MM.1S (cell line): ENCODE measurements at regions not wholly inside any gene's neighbourhood (a gene's known extent, or its start where the extent isn't known, plus 50 kb on each side); places are given as distances from the start of the nearest gene placed in this dataset.

Experiments used
- DNase-seq: peaks from one replicate; pipeline ENCODE4 v3.0.0-alpha.2; 2015
- H2AFZ ChIP-seq: fragments of 300-600 bp; sonication (generic); 2 replicates; pipeline ENCODE4 v1.6.0; 2016; ENCODE audit warnings: antibody characterized with exemption, low read length
- H3F3A ChIP-seq: fragments of 300-600 bp; sonication (generic); 2 replicates; pipeline ENCODE4 v1.6.1; 2016; ENCODE audit warnings: mild to moderate bottlenecking, antibody characterized with exemption, low read length, moderate library complexity, mixed read lengths; ENCODE audit not compliant: insufficient read depth
- H3K27ac ChIP-seq: fragments of 300-600 bp; sonication (generic); 2 replicates; pipeline ENCODE4 v1.5.1; 2016; ENCODE audit warnings: mild to moderate bottlenecking, low read length
- H3K27me3 ChIP-seq: fragments of 300-600 bp; sonication (generic); replicated peaks from 2 replicates; pipeline ENCODE4 v1.6.0; 2016; ENCODE audit warnings: low read length; ENCODE audit not compliant: insufficient read depth
- H3K36me3 ChIP-seq: fragments of 300-600 bp; sonication (generic); replicated peaks from 2 replicates; pipeline ENCODE4 v1.6.1; 2016; ENCODE audit warnings: mild to moderate bottlenecking, low read length, mixed read lengths; ENCODE audit not compliant: insufficient read depth
- H3K4me1 ChIP-seq: fragments of 300-600 bp; sonication (generic); 2 replicates; pipeline ENCODE4 v1.6.1; 2016; ENCODE audit warnings: low read length, mixed read lengths
- H3K4me2 ChIP-seq: fragments of 300-600 bp; sonication (generic); 2 replicates; pipeline ENCODE4 v1.6.0; 2016; ENCODE audit warnings: low read depth, low read length
- H3K4me3 ChIP-seq: fragments of 300-600 bp; sonication (generic); 2 replicates; pipeline ENCODE4 v1.5.1; 2016; ENCODE audit warnings: low read length, mixed read lengths
- H3K79me2 ChIP-seq: fragments of 300-600 bp; sonication (generic); 2 replicates; pipeline ENCODE4 v1.6.1; 2016; ENCODE audit warnings: mixed run types, low read length, mixed read lengths
- H3K9ac ChIP-seq: fragments of 300-600 bp; sonication (generic); 2 replicates; pipeline ENCODE4 v1.6.1; 2016; ENCODE audit warnings: low read length, mixed read lengths
- H3K9me2 ChIP-seq: fragments of 300-600 bp; sonication (generic); replicated peaks from 2 replicates; pipeline ENCODE4 v1.6.1; 2016; ENCODE audit warnings: mild to moderate bottlenecking, low read length, mixed read lengths; ENCODE audit not compliant: insufficient read depth
- H3K9me3 ChIP-seq: fragments of 300-600 bp; sonication (generic); replicated peaks from 2 replicates; pipeline ENCODE4 v1.6.1; 2016; ENCODE audit warnings: mild to moderate bottlenecking, low read length, mixed read lengths; ENCODE audit not compliant: insufficient read depth
- H4K20me1 ChIP-seq: fragments of 300-600 bp; sonication (generic); 2 replicates; pipeline ENCODE4 v1.6.1; 2016; ENCODE audit warnings: mild to moderate bottlenecking, low read length, moderate library complexity, mixed read lengths; ENCODE audit not compliant: insufficient read depth
- CTCF ChIP-seq: fragments of 300-600 bp; sonication (generic); IDR thresholded peaks from 2 replicates; pipeline ENCODE4 v1.5.1; 2016; ENCODE audit warnings: antibody characterized with exemption, low read length, mixed read lengths
- EZH2 ChIP-seq: fragments of 300-600 bp; sonication (generic); optimal IDR thresholded peaks from 2 replicates; pipeline ENCODE3; 2017; ENCODE audit warnings: low read depth, mild to moderate bottlenecking, antibody characterized with exemption, low read length, mixed read lengths
- EZH2phosphoT487 ChIP-seq: fragments of 300-600 bp; sonication (generic); IDR thresholded peaks from 2 replicates; pipeline ENCODE4 v1.6.1; 2018; ENCODE audit warnings: antibody characterized with exemption, low read length

- Histone ChIP-seq H3K4me2 (no peak overlapping the region), H4K20me1 (no peaks in the 10 kb centered on the region), H3F3A (no peaks in the 10 kb centered on the region), H3K36me3 (no peaks in the 10 kb centered on the region), H3K27me3 (no peaks in the 10 kb centered on the region), H3K4me3 (no peak overlapping the region), H3K9me3 (no peaks in the 10 kb centered on the region), H3K79me2 (no peaks in the 10 kb centered on the region), H3K9ac (no peak overlapping the region), H2AFZ (no peak overlapping the region), H3K4me1 (no peaks in the 10 kb centered on the region), H3K27ac (no peak overlapping the region), H3K9me2 (no peaks in the 10 kb centered on the region)
- DNase-seq, result no peak
- no peak for TF ChIP-seq EZH2
- no peak for TF ChIP-seq EZH2phosphoT487
These were observed 60.5 kb upstream of the ADGRG2 start for GRCh38 chrX:19182785-19183184.

GRCh38 chrX:19183761-19184477 lies 61.7 kb upstream of the ADGRG2 start:
- Histone ChIP-seq H3K27ac (no peak overlapping the region), H3K4me1 (no peaks in the 10 kb centered on the region), H3K9ac (no peak overlapping the region), H3K4me2 (no peak overlapping the region), H3F3A (no peaks in the 10 kb centered on the region), H3K9me3 (no peaks in the 10 kb centered on the region), H3K36me3 (no peaks in the 10 kb centered on the region), H3K9me2 (no peaks in the 10 kb centered on the region), H2AFZ (no peak overlapping the region), H3K27me3 (no peaks in the 10 kb centered on the region), H3K79me2 (no peaks in the 10 kb centered on the region), H3K4me3 (no peak overlapping the region), H4K20me1 (no peaks in the 10 kb centered on the region)
- TF ChIP-seq EZH2, result no peak
- no peak for TF ChIP-seq EZH2phosphoT487
- no peak for TF ChIP-seq CTCF
- no peak for DNase-seq

GRCh38 chrX:19188566-19188965 lies 66.3 kb upstream of the ADGRG2 start:
- Histone ChIP-seq H3K9me2 (no peaks in the 10 kb centered on the region), H3K36me3 (no peaks in the 10 kb centered on the region), H3K79me2 (no peaks in the 10 kb centered on the region), H3K27me3 (no peaks in the 10 kb centered on the region), H3K27ac (no peak overlapping the region), H2AFZ (no peak overlapping the region), H3K4me2 (no peak overlapping the region), H3K4me1 (no peaks in the 10 kb centered on the region), H3K9ac (no peak overlapping the region), H3K4me3 (no peak overlapping the region), H3K9me3 (no peaks in the 10 kb centered on the region), H4K20me1 (no peaks in the 10 kb centered on the region), H3F3A (no peaks in the 10 kb centered on the region)
- TF ChIP-seq EZH2, result no peak
- no peak for DNase-seq

GRCh38 chrX:19190902-19191301 lies 68.6 kb upstream of the ADGRG2 start:
- peak overlapping the region; percentile 12; the same call in 1 of the 2 replicates for H3K4me2 ChIP-seq
- H3K9ac ChIP-seq, result no peak overlapping the region
- no peaks in the 10 kb centered on the region for H3K27me3 ChIP-seq
- DNase-seq, result peak; percentile 30
- no peaks in the 10 kb centered on the region for H3K36me3 ChIP-seq
- H3F3A ChIP-seq, result no peaks in the 10 kb centered on the region
- H3K4me3 ChIP-seq, result no peak overlapping the region
- peak overlapping the region; percentile 51 for H2AFZ ChIP-seq
- H3K9me3 ChIP-seq, result no peaks in the 10 kb centered on the region
- H3K9me2 ChIP-seq, result no peaks in the 10 kb centered on the region
- TF ChIP-seq EZH2phosphoT487, result no peak
- TF ChIP-seq CTCF, result no peak
- no peak for TF ChIP-seq EZH2
- no peak overlapping the region for H3K27ac ChIP-seq
- no peaks in the 10 kb centered on the region for H3K4me1 ChIP-seq
- H3K79me2 ChIP-seq, result no peaks in the 10 kb centered on the region
- H4K20me1 ChIP-seq, result no peaks in the 10 kb centered on the region
